Vagina (tissue), 2 donors: ENCODE measurements at regions not wholly inside any gene's neighbourhood (a gene's known extent, or its start where the extent isn't known, plus 50 kb on each side); places are given as distances from the start of the nearest gene placed in this dataset.

Experiments used
- CTCF ChIP-seq, 3 experiments: fragments of 450-650 bp in 2 of 3; fragments of 200-600 bp in 1 of 3; sonication (generic) in 1 of 3; IDR thresholded peaks; one replicate each; pipeline ENCODE4 v1.5.1; 2017 to 2019; ENCODE audit warnings: antibody characterized with exemption in 3 of 3, mild to moderate bottlenecking in 2 of 3, moderate library complexity in 2 of 3
- POLR2A ChIP-seq, 2 donors: fragments of 450-650 bp; IDR thresholded peaks; one replicate each; pipeline ENCODE4 v1.6.1; 2017; ENCODE audit warnings: antibody characterized with exemption in 2 of 2, mild to moderate bottlenecking in 2 of 2, moderate library complexity in 2 of 2

GRCh38 chr5:142403583-142403982 lies 78.8 kb upstream of the SPRY4 start:
- TF ChIP-seq POLR2A (IDR thresholded peaks at IDR 0.05): no peak
- no peak for TF ChIP-seq CTCF (IDR thresholded peaks at IDR 0.05)
